Gastroesophageal sphincter (tissue), 3 donors: ENCODE measurements at regions not wholly inside any gene's neighbourhood (a gene's known extent, or its start where the extent isn't known, plus 50 kb on each side); places are given as distances from the start of the nearest gene placed in this dataset.

Experiments used
- CTCF ChIP-seq, 4 experiments: fragments of 200-600 bp in 2 of 4; fragments of 450-650 bp in 2 of 4; sonication (generic) in 1 of 4; IDR thresholded peaks; one replicate each; pipeline ENCODE4 v1.5.1; 2017 to 2019; ENCODE audit warnings: antibody characterized with exemption in 4 of 4, mild to moderate bottlenecking in 2 of 4, moderate library complexity in 2 of 4
- EP300 ChIP-seq: sonication (generic); formaldehyde crosslinking; IDR thresholded peaks from one replicate; pipeline ENCODE4 v1.6.1; 2017; ENCODE audit warnings: antibody characterized with exemption, mild to moderate bottlenecking
- POLR2AphosphoS5 ChIP-seq: sonication (generic); formaldehyde crosslinking; IDR thresholded peaks from one replicate; pipeline ENCODE4 v1.6.1; 2017; ENCODE audit warnings: antibody characterized with exemption

GRCh38 chr22:49480896-49481658 lies 346.6 kb downstream of the BRD1 start:
- TF ChIP-seq CTCF (IDR thresholded peaks at IDR 0.05), result no peak
- no peak for TF ChIP-seq POLR2AphosphoS5
- TF ChIP-seq EP300, result no peak
